H1 (cell line): ENCODE measurements at regions not wholly inside any gene's neighbourhood (a gene's known extent, or its start where the extent isn't known, plus 50 kb on each side); places are given as distances from the start of the nearest gene placed in this dataset.

Experiments used
- CTCF ChIA-PET: fragments of 300-600 bp; sonication (Branson Sonifier 250); formaldehyde crosslinking; loops from one replicate; lab custom pipeline; 2021; ENCODE audit not compliant: partially characterized antibody; lab: Charles Lee
- POLR2A ChIA-PET: fragments of 300-600 bp; sonication (Branson Sonifier 250); formaldehyde crosslinking; loops from one replicate; lab custom pipeline; 2021; ENCODE audit warnings: inconsistent platforms; ENCODE audit not compliant: partially characterized antibody; lab: Charles Lee
- DNase-seq, 2 experiments: peaks; one replicate each; pipeline versions ENCODE4 v3.0.0 to v3.0.0-alpha.2; 2010 to 2022; ENCODE audit warnings: low spot score in 2 of 2, low read depth in 1 of 2, mixed read lengths in 1 of 2
- FAIRE-seq: peaks from 2 replicates; lab custom pipeline; 2011; peaks lifted over from hg19 to GRCh38; lab: Jason Lieb, UNC
- H2AFZ ChIP-seq: 2 replicates; pipeline ENCODE4 v1.8.1; 2012; ENCODE audit warnings: low read length, inconsistent platforms
- H2AK5ac ChIP-seq: 2 replicates; pipeline ENCODE4 v1.6.1; 2013; ENCODE audit warnings: low read depth, low read length
- H2BK120ac ChIP-seq: replicated peaks from 2 replicates; pipeline ENCODE3; 2013; ENCODE audit warnings: low read depth, low read length, inconsistent platforms
- H2BK12ac ChIP-seq: 2 replicates; pipeline ENCODE4 v1.6.1; 2013; ENCODE audit warnings: low read depth, low read length
- H2BK15ac ChIP-seq: 2 replicates; pipeline ENCODE4 v1.6.1; 2013; ENCODE audit warnings: low read length
- H2BK20ac ChIP-seq: 2 replicates; pipeline ENCODE4 v1.6.1; 2013; ENCODE audit warnings: low read length
- H2BK5ac ChIP-seq: 2 replicates; pipeline ENCODE4 v1.6.1; 2013; ENCODE audit warnings: low read depth, low read length
- H3K14ac ChIP-seq: 2 replicates; pipeline ENCODE4 v1.6.1; 2013; ENCODE audit warnings: inconsistent platforms; ENCODE audit not compliant: insufficient read length
- H3K18ac ChIP-seq: 2 replicates; pipeline ENCODE4 v1.6.1; 2013; ENCODE audit warnings: low read length; ENCODE audit errors: extremely low read depth
- H3K23ac ChIP-seq: 2 replicates; pipeline ENCODE4 v1.6.1; 2013; ENCODE audit warnings: inconsistent platforms; ENCODE audit not compliant: insufficient read length
- H3K23me2 ChIP-seq: 2 replicates; pipeline ENCODE4 v1.6.1; 2013; ENCODE audit warnings: low read depth, low read length
- H3K27ac ChIP-seq: 2 replicates; pipeline ENCODE4 v1.6.1; 2011; ENCODE audit warnings: low read depth, low read length, inconsistent platforms
- H3K27me3 ChIP-seq, 4 experiments: replicated peaks in 1 of 4; 1 replicate in 1 of 4; 2 replicates in 3 of 4; pipeline versions ENCODE4 v1.6.1 to v1.8.1; 2011 to 2013; ENCODE audit warnings: low read length in 3 of 4, mild to moderate bottlenecking in 3 of 4, inconsistent platforms in 2 of 4, mixed read lengths in 2 of 4, moderate library complexity in 1 of 4; ENCODE audit not compliant: control insufficient read depth in 3 of 4, insufficient read depth in 3 of 4; ENCODE audit errors: extremely low read depth in 1 of 4
- H3K36me3 ChIP-seq, 4 experiments: 2 replicates each; pipeline versions ENCODE4 v1.6.1 to v1.8.1; 2011 to 2013; ENCODE audit warnings: mild to moderate bottlenecking in 4 of 4, low read length in 3 of 4, moderate library complexity in 2 of 4, control low read depth in 1 of 4, inconsistent platforms in 1 of 4; ENCODE audit not compliant: insufficient read depth in 4 of 4, control insufficient read depth in 2 of 4
- H3K4ac ChIP-seq: replicated peaks from 2 replicates; pipeline ENCODE3; 2013; ENCODE audit warnings: low read length, low read depth, mixed read lengths, inconsistent platforms; ENCODE audit not compliant: insufficient read length
- H3K4me1 ChIP-seq, 4 experiments: replicated peaks in 1 of 4; 1 replicate in 1 of 4; 2 replicates in 3 of 4; pipeline versions ENCODE4 v1.6.1 to v1.8.1; 2011 to 2013; ENCODE audit warnings: low read length in 3 of 4, inconsistent platforms in 2 of 4, mixed read lengths in 1 of 4; ENCODE audit not compliant: insufficient read depth in 4 of 4, control insufficient read depth in 3 of 4
- H3K4me2 ChIP-seq, 2 experiments: 2 replicates each; pipeline versions ENCODE4 v1.6.1 to v1.8.1; 2011 to 2013; ENCODE audit warnings: low read depth in 2 of 2, low read length in 2 of 2, control low read depth in 1 of 2, inconsistent platforms in 1 of 2, mild to moderate bottlenecking in 1 of 2; ENCODE audit not compliant: insufficient read depth in 1 of 2
- H3K4me3 ChIP-seq, 4 experiments: fragments of 200-600, 300-600 bp in 1 of 4; sonication (generic), shearing (Covaris generic), sonication (Bioruptor Twin) in 1 of 4; 2 replicates each; pipeline versions ENCODE4 v1.5.1 to v1.8.1; 2011 to 2016; ENCODE audit warnings: low read length in 4 of 4, low read depth in 3 of 4, control low read depth in 2 of 4, inconsistent platforms in 2 of 4, mild to moderate bottlenecking in 2 of 4, mixed read lengths in 1 of 4, moderate library complexity in 1 of 4; ENCODE audit not compliant: insufficient read depth in 2 of 4; ENCODE audit errors: extremely low read depth in 1 of 4
- H3K56ac ChIP-seq: replicated peaks from 2 replicates; pipeline ENCODE3; 2013; ENCODE audit warnings: low read depth, mild to moderate bottlenecking, mixed read lengths, low read length, inconsistent platforms; ENCODE audit not compliant: insufficient read length
- H3K79me1 ChIP-seq: 2 replicates; pipeline ENCODE4 v1.6.1; 2013; ENCODE audit warnings: low read depth, low read length, control low read depth
- H3K79me2 ChIP-seq, 2 experiments: 2 replicates each; pipeline versions ENCODE4 v1.6.1 to v1.8.1; 2012 to 2013; ENCODE audit warnings: low read length in 2 of 2, mild to moderate bottlenecking in 2 of 2, inconsistent platforms in 1 of 2; ENCODE audit not compliant: insufficient read depth in 2 of 2, control insufficient read depth in 1 of 2
- H3K9ac ChIP-seq, 4 experiments: replicated peaks in 1 of 4; 1 replicate in 1 of 4; 2 replicates in 3 of 4; pipeline versions ENCODE4 v1.6.1 to v1.8.1; 2011 to 2013; ENCODE audit warnings: low read depth in 3 of 4, low read length in 3 of 4, control low read depth in 2 of 4, mild to moderate bottlenecking in 2 of 4, moderate library complexity in 2 of 4, inconsistent platforms in 1 of 4; ENCODE audit errors: extremely low read depth in 1 of 4
- H3K9me3 ChIP-seq, 2 experiments: 2 replicates each; pipeline versions ENCODE4 v1.6.1 to v1.8.1; 2012 to 2013; ENCODE audit warnings: mild to moderate bottlenecking in 2 of 2, moderate library complexity in 2 of 2, control low read depth in 1 of 2, inconsistent platforms in 1 of 2, low read depth in 1 of 2, low read length in 1 of 2, mixed read lengths in 1 of 2; ENCODE audit not compliant: insufficient read depth in 2 of 2
- H4K20me1 ChIP-seq, 2 experiments: replicated peaks in 1 of 2; 2 replicates each; pipeline versions ENCODE3 to v1.8.1; 2011 to 2013; ENCODE audit warnings: inconsistent platforms in 2 of 2, low read length in 2 of 2, mild to moderate bottlenecking in 1 of 2; ENCODE audit not compliant: insufficient read depth in 2 of 2, control insufficient read depth in 1 of 2
- H4K5ac ChIP-seq: 2 replicates; pipeline ENCODE4 v1.6.1; 2013; ENCODE audit warnings: low read length, low read depth, mixed read lengths, inconsistent platforms; ENCODE audit not compliant: insufficient read length
- H4K8ac ChIP-seq: 2 replicates; pipeline ENCODE4 v1.8.0; 2013; ENCODE audit warnings: mild to moderate bottlenecking, moderate library complexity, low read length, inconsistent platforms; ENCODE audit not compliant: insufficient read depth; ENCODE audit errors: extremely low read depth
- H4K91ac ChIP-seq: replicated peaks from 2 replicates; pipeline ENCODE3; 2013; ENCODE audit warnings: low read length, mixed read lengths, inconsistent platforms; ENCODE audit not compliant: insufficient read length
- RAD21 ChIP-seq, 2 experiments: IDR thresholded peaks in 1 of 2; conservative IDR thresholded peaks in 1 of 2; 2 replicates each; pipeline ENCODE4 v1.6.1; 2011; ENCODE audit warnings: low read depth in 2 of 2, low read length in 2 of 2, improper control_type of control experiment in 1 of 2, inconsistent platforms in 1 of 2, mild to moderate bottlenecking in 1 of 2, moderate library complexity in 1 of 2
- RBBP5 ChIP-seq: IDR thresholded peaks from 2 replicates; pipeline ENCODE4 v1.7.1; 2012; ENCODE audit warnings: low read depth, mild to moderate bottlenecking, inconsistent platforms, low read length, moderate library complexity, borderline replicate concordance
- WGBS, 2 experiments: shearing (Covaris generic) in 1 of 2; methylation state at CpG; one replicate each; pipeline versions ENCODE4 v1.1.6 to v1.1.7; 2013 to 2015; ENCODE audit warnings: low lambda C conversion rate in 2 of 2, mixed read lengths in 2 of 2, inconsistent platforms in 1 of 2, low coverage in 1 of 2, missing lambda C conversion rate in 1 of 2; ENCODE audit not compliant: insufficient replicate concordance in 2 of 2, insufficient coverage in 1 of 2, insufficient read length in 1 of 2; ENCODE audit errors: extremely low coverage in 1 of 2, missing lambda C conversion rate in 1 of 2; 5-methylcytosine and 5-hydroxymethylcytosine counted together
- TF ChIP-seq, protein P1 (sequence below), 3 experiments: IDR thresholded peaks; 1 replicate in 2 of 3; 2 replicates in 1 of 3; pipeline versions ENCODE4 v1.5.1 to v1.6.1; 2011; ENCODE audit warnings: low read length in 3 of 3, mild to moderate bottlenecking in 3 of 3, inconsistent platforms in 2 of 3, low read depth in 1 of 3, moderate library complexity in 1 of 3; ENCODE audit not compliant: insufficient read depth in 1 of 3; ENCODE audit errors: control extremely low read depth in 1 of 3

DNA sequence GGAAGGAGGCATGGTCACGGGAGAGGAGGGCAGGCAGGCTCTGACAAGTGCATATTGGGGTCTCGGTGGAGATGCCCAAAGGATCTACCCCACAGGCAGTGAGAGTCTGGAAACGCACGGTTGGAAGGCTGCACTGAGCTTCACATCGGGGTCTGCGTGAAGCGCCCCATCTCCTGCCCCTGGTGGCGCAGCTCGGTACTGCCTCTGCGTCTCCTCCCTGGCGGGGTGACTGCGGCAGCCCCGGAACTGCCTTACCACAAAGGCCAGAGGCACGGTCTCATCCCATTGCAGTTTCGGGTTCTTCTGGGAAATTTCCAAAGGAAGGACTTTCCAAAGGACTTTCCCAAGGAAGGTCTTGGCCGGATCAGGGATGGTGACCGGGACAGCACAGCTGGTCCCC is 69.2 kb upstream of the AJAP1 start:
- DNase-seq = peak in 1 of 2 experiments; percentile 99
- no peak overlapping the region for H4K91ac ChIP-seq
- H2BK12ac ChIP-seq = no peak overlapping the region
- 0 out of 2 replicates have a peak overlapping the region, but pooled peaks have one; percentile 22 for H3K18ac ChIP-seq
- H3K14ac ChIP-seq = no peak overlapping the region
- no peak overlapping the region for H3K27ac ChIP-seq
- H3K4me1 ChIP-seq = no peaks in the 10 kb centered on the region
- H4K20me1 ChIP-seq = no peaks in the 10 kb centered on the region
- POLR2A ChIA-PET = no interaction called here
- H3K23ac ChIP-seq = no peak overlapping the region
- H3K79me1 ChIP-seq = no peaks in the 10 kb centered on the region
- CTCF ChIA-PET = interaction anchor here (0.9 to 1.9 kb wide), 9 partner anchors 8 to 713 kb away, joined by 3 to 8 read pairs (median 3); no protein-coding TSS in a partner anchor
- no peak overlapping the region for H2AK5ac ChIP-seq
- no peaks in the 10 kb centered on the region for H3K23me2 ChIP-seq
- H3K4ac ChIP-seq = no peak overlapping the region
- H4K5ac ChIP-seq = no peak overlapping the region
- H3K4me2 ChIP-seq = no peak overlapping the region
- H3K9me3 ChIP-seq = no peaks in the 10 kb centered on the region
- no peak overlapping the region for H2BK20ac ChIP-seq
- WGBS, 2 experiments = 30% methylated on average over 17 of the region's 17 CpGs; no CpG with 5 or more reads in 1 of the 2 experiments
- no peak overlapping the region for H2BK5ac ChIP-seq
- H2AFZ ChIP-seq = peak overlapping the region; percentile 85; the same call in 1 of the 2 replicates
- no peak for FAIRE-seq
- H3K27me3 ChIP-seq = no peaks in the 10 kb centered on the region; a peak in 2 of 7 replicates
- H3K36me3 ChIP-seq = no peaks in the 10 kb centered on the region
- no peak overlapping the region for H4K8ac ChIP-seq
- no peak overlapping the region for H3K56ac ChIP-seq
- H3K79me2 ChIP-seq = no peaks in the 10 kb centered on the region
- TF ChIP-seq RAD21 (IDR thresholded peaks at IDR 0.05 in 1 of 2, conservative IDR thresholded peaks at IDR 0.05 in 1 of 2; ENCODE audit: low read depth in 2 of 2, low read length in 2 of 2) (peak; percentile 67 to 70), RBBP5 (no peak)
- TF ChIP-seq, protein P1, sequence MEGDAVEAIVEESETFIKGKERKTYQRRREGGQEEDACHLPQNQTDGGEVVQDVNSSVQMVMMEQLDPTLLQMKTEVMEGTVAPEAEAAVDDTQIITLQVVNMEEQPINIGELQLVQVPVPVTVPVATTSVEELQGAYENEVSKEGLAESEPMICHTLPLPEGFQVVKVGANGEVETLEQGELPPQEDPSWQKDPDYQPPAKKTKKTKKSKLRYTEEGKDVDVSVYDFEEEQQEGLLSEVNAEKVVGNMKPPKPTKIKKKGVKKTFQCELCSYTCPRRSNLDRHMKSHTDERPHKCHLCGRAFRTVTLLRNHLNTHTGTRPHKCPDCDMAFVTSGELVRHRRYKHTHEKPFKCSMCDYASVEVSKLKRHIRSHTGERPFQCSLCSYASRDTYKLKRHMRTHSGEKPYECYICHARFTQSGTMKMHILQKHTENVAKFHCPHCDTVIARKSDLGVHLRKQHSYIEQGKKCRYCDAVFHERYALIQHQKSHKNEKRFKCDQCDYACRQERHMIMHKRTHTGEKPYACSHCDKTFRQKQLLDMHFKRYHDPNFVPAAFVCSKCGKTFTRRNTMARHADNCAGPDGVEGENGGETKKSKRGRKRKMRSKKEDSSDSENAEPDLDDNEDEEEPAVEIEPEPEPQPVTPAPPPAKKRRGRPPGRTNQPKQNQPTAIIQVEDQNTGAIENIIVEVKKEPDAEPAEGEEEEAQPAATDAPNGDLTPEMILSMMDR (IDR thresholded peaks at IDR 0.05; ENCODE audit: control extremely low read depth in 1 of 3, insufficient read depth in 1 of 3, low read depth in 1 of 3, low read length in 3 of 3) = peak; percentile 79 to 97 (median 93)
- no peak overlapping the region for H3K4me3 ChIP-seq
- H3K9ac ChIP-seq = no peak overlapping the region
- H2BK15ac ChIP-seq = no peak overlapping the region
- no peak overlapping the region for H2BK120ac ChIP-seq
